AML-193 (cell line): ENCODE measurements at regions not wholly inside any gene's neighbourhood (a gene's known extent, or its start where the extent isn't known, plus 50 kb on each side); places are given as distances from the start of the nearest gene placed in this dataset.
"Not testable (repeated sequence)": the region's sequence is repeated elsewhere in the genome, so short reads cannot be mapped to it uniquely, and the experiment has no call there.

Experiments
- DNase-seq, 2 experiments: peaks; one replicate each; lab custom pipeline; 2025; lab: John Stamatoyannopoulos, UW

DNA sequence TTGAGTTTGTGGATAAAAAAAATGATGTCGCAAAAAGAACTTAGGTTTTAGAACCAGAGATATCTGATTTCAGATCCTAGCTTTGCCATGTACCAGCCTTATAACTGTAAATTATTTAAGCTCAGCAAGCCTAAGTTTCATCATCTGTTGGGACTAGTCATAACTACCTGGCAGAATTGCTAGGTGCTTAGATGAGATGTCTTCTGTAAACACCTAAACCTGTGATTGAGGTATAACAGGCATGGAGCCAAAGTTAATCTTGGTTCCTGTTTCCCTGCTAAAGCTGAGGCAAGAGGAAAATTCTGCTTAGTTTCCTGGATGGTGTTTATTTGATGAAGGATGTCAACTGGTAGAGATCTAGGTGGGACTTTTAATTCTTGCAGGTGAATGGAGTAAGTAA is 331.3 kb upstream of the RBMS3 start:
- no peak for DNase-seq

DNA sequence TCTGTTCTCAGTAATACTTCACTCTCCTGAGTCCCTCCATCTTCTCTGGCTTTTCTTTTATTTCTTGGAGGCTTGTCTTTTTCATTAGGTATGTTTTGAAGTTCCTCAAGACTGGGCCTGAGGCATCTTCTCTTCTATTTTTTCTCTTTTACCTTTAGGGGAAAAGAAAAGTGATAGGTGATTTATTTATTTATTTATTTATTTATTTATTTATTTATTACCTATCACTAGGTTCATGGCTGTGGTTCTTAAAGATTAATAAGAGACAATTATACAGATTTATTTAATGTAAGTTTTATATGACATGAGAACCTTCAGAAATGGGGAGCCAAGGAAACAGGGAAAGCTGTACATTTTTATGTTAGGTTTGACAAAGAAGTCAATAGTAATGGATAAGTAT is 330.3 kb upstream of the RBMS3 start:
- no peak for DNase-seq

DNA sequence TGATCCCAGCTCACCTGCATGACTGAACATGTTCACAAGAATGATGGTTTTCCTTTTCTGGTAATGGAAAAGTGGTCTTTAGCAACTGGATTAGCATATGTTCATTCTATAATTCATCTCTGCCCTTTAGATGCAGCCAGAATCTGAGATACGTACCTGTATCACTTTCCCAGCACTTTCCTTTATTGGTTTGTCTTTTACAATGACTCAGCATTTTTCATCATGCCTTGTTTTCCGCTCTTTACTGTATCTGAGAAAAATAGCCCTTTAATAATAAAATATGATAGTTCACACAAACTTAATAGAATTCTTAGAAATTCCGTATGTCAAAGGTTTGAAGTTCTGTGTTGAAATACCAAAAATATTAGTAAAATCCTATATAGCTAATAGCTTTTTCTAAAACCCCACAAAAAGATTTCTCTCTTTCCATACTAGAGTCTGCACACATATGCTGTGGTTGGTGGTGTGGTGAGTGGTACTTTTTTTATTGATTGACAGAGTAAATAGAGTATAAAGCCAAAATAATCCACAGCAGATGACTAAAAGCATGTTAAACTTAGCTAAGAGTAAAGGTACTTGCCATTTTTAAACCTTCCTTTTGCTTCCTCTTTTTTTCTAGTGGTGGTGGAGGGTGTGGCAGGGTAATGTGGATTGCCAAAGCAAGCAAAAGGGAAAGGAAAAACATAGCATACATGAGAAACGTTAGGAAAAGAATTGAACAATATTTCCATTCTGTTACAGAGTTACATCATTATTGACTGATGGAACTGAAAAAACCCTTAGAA is 328.9 kb upstream of the RBMS3 start:
- no peak for DNase-seq

DNA sequence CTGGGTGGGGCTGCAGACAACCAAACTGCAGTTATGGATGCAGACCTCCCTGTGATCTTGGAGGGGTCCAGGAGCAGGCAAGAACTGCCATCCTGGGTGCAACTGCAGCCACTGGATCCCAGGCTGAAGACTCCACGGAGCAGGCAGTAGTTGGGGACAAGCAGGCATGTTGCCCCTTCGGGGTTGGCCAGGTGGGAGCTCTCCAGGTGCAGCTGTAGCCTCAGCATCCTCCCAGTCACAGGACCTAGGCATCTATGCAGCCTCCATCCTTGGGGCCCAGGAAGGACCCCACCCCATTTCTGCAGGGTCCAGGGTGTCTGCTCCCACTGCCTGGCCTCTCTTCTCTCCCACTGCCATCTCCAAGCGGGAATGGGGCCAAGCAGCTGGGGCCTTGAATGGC is 322.2 kb upstream of the RBMS3 start:
- no peak for DNase-seq

DNA sequence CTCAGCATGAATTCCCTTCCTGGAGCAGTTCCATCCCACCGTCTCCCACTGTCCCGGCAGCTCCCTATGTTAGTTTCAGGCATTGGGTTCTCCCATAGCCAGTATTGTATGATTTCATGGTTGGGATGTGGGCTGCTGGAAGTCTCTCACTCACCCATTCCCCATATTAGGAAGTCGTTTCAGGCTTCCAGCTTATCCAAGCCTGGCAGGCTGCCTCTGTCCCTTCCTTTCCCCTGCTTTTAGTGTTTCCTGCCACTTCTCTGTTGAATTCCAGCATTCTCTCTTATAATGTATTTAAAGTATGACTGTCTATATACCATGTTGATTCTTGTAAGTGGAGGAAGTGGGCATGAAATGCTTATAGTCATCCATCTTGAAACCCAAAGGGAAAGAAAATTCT is 309.7 kb upstream of the RBMS3 start:
- no peak for DNase-seq

DNA sequence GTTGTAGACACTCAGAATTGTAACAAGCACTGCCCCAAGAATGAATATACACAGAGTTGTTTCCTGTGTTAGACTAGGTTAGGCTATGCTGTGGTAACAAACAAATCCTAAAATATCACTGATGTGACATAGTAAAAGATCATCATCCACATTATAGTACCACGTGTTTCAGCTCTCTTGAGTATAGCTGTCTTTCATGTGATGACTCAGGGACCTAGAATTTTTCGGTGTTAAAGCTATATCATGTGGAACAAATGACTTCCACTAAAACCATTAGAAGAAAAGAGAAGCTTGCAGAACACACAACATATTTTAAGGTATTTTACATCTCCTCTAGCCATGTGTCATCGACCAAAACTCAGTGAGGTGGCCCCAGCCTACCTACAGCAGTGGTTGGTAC is 307.9 kb upstream of the RBMS3 start:
- DNase-seq: no peak

DNA sequence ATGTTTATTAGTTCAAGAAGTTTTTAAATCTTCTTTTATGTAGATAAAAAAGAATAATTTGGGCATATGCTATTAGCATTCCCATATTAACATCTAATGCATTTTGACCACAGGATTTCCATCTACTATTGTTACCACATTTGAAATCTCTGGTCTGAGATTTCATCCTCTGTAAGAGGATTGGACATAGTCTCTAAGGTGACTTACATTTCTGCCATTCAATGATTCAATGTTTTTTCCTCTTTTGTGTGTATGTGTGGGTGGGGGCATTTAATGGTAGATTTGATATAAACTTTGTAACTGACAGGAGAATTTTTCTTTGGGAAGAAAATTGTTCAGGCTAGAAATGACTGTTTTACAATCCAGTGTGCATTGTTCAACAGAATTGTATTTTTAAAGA is 307.3 kb upstream of the RBMS3 start:
- DNase-seq: no peak

DNA sequence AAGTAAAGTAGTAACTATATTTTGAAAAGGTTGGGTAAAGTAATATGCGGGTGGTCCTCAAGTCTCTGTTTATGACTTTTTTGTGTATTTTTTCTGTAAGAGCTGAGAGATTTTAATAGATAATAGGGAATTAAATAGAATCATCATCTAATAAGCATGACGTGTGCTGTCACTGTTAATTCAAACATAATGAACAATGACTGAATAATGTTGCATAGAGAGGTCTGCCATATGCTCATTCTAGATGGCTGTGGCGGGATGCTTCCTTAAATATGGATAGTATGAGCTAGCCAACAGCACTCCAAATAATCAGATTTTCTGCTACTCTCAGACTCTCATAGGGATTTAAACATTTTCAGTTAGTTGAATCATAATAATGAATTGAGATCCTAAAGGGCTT is 302.8 kb upstream of the RBMS3 start:
- no peak for DNase-seq

DNA sequence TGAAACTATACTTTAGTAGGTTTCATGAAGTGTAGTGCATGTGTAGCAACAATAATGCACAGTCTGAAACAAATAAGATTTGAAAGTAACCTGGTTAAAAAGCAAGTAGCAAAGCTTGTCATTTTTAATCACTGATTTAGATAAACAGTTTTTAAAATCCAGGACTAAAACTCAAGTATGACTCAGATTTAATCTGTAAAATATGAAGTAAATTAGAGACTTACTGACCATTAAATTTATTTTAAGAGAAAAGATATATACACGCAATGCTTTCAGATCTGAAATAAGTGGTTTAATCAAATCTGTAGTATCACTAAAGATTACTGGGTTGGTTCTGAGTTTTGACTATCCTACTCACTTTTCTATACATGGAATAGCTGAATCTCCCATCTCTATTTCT is 300.7 kb upstream of the RBMS3 start:
- DNase-seq: no peak

DNA sequence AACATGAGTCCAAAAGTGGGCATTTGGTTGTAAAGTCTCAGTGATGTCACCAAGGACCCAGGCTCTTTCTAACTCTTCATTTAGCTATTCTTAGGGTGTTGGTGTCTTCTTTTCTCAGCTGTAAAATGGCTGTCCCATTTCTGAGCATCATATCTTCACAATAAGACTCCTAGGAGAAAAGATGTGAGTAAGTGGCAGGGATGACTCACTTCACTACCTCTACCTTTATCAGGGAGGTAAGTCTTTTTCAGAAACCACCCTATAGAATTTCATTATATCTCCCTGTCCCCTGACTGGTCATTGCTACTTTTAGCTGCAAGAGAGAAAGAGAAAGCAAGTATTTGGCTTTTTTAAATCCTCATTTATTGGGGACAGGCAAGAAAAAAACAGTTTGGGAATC is 300.2 kb upstream of the RBMS3 start:
- DNase-seq: no peak

DNA sequence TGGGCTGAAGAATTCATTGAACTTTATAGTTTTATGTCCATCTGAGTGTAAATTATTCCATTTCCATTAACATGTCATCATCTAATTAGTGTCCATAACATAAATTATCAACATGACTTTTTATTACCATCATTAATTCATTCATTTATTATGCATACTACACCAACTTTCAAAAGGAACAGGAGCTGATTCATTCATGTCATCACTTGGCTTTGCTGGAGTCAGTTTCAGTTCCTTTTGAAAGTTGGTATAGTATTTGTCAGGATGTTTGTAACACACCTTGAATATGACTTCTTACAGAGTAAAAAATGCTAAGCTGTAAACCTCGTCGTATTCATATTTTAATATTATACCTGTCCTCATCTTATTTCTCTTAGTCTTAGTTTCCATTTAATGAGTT is 298.0 kb upstream of the RBMS3 start:
- DNase-seq: no peak

DNA sequence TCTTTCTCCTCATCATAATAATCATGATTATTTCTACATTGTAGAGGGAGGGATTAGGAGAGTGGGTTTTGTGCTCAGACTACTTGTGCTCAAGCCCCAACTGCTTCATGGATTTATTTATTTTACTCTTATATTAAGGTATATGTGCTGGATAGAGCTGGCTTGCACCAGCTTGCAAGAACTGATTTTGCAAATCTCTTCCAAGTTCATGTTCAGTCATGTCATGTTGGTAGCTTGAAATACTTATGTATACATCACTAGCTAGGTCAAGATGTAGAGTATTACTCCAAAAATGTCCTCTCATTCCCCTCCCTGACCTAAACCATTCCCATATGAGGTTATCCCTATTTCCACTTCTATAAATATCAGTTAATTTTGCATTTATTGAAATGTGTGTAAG is 293.9 kb upstream of the RBMS3 start:
- DNase-seq: no peak

DNA sequence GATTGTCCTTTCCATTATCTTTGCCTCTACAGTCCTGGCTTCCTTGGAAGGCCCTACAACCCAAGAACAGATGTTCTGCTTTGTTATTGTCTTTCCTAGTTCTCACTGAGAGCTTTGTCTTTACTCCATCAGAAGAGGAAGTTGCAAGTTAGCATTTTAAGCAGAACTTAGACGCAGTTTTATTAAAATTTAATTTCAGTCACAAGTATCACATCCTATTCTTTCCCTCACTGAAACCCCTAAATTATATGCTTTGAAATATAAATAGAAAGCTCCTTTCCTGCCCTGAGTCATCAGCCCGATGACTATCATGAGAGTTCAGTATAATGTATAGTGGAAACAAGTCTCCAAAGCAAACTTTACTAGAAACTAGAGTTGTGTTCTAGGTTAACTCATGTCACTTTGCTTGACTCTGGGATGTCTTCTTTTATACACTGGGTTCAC is 291.2 kb upstream of the RBMS3 start:
- DNase-seq: no peak

DNA sequence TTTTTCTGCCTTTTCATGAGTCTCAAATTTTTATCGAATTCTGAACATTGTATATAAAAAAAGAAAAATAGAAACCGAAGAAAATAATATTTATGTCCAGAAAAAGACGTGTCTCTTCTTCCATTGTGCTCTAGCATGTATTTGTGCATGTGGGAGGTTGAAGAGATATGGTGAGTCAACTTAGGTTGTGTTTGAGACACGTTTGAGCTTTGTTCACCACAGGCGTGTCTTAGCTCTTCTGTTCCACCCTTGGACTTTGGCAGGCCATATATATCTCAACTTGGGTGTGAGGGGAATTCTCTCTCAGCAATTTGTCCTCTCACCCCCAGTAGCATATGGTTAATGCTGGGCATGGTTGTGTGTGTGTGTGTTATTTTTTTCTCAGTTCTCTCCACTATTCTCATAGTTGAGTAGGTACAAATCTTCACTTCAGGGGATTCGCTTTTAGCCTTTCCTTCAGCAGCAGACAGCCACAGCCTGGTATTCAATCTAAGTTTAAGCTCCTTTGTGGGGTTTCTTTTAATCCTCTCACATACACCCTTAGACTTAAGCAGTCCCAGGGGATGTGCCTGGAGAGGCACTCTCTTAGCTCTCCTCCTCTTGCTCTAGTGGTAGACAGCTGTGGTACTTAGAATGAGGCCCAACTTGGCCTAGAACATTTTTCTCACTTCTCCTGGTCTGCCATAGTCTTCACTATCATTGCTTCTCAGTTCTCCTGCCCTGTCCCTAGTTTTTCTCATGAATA is 286.5 kb upstream of the RBMS3 start:
- DNase-seq: no peak

DNA sequence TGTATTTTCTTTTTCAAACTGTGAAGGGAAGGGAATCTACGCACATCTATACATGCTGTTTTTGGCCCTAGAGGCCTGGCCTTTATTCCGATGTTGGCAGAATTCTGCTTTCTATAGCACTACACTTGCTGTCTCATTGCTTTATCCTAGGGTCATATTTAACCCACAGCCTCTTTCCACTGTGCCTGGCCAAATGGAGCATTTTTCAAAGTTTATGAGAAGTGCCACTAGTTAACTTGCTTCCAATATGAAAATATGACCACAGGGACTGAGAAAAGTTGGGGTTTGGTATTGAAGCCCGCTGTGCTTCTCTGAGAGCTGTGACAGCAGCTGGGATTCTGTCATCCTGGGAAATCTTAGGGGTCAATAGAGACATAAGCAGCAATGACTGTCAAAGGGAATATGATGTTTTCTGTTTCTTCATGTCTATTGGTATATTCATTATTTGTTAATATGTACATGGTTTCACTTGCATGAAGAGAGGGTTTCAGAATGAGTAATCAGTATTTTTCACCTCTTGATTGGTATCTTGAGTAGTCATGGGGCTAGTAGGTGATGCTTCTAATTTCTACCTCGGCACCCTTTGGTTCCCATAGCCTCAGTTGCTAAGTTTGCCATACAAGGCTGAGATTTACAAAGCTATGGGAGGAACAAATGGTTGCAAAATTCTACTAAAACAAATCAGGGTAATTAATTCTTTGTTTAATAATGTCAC is 275.8 kb upstream of the RBMS3 start:
- no peak for DNase-seq

DNA sequence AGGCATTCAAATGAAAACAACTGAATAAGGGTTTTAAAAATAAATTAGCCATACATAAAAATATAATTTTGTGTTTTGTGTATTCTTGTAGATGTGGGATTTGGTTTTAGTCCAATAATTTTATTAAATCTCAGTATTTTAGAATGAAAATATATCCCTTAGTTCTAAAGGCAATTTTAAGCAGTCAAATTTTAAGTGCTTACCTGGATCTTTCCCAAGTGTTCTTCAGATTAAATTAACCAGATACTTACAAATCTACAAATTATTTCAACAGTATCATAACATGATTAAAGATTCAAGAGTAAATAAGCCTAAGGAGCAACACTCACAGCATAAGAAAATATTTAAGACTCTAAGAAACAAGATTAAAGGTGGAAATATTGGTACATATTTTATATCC is 275.0 kb upstream of the RBMS3 start:
- DNase-seq: no peak

DNA sequence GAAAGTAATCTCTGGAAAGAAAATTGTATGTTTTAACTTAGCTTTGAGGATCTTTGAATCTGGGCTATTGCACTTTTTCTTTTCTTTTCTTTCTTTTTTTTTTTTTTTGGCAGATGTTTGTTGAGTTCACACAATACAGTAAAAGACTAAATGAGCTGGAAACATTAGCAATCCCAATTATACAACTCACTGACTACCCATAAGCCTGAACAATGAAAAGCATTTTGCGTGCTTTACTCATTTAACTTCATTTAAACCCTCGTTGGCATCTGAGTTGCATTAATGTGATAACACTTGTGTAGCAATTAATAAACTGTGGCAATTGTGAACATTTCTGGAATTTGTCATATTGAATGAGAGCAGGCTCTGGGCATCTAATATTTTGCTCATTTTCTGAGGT is 269.4 kb upstream of the RBMS3 start:
- no peak for DNase-seq

DNA sequence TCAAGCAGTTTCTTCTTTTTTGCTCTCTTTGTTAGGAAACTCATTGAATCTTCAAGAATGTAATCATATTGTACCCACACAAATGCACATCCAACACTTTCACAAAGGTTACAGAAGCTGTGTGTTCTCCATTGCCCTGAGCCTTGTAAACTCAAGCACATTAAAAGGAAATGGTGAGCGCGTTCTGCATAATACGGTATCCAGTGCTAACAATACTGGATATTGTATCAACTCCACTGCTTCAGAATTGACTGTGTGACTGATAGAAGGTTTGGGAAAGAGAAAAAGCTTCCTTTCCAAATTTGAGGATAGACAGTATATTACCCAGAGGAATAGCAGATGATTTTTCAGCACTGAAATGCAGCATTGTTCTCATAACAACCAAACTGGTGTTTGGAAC is 268.9 kb upstream of the RBMS3 start:
- no peak for DNase-seq

DNA sequence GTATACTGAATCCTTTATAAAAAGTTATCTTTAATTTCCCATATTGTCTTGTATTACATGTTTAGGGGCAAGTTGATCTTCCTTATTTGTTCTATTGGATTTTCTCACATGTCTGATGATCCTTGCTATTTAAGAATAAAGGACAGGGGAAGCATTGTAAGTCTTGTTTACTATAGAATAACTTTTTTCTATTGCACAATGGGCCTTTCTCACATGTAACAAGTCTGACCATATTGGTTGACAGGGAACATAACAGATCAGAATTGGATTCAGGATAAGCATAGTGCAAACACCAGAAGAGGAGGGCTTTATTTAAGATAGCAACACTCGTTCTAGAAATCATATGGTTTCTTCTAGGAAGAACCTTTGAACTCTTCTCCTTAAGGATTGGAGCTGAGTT is 257.9 kb upstream of the RBMS3 start:
- no peak for DNase-seq

DNA sequence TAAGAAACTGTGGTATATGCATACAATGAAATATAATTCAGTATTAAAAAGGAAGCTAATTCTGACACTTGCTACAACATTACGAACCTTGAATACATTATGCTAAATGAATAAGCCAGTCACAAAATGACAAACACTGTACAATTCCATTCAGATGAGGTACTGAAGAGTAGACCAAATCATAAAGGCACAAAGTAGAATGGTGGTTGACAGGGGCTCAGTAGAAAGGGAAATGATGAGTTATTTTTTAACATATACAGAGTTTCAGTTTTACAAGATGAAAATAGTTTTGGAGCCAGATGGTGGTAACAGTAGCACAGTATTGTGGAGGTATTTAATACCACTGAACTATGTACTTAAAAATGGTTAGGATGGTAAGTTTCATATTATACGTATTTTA is 254.6 kb upstream of the RBMS3 start:
- no peak for DNase-seq

DNA sequence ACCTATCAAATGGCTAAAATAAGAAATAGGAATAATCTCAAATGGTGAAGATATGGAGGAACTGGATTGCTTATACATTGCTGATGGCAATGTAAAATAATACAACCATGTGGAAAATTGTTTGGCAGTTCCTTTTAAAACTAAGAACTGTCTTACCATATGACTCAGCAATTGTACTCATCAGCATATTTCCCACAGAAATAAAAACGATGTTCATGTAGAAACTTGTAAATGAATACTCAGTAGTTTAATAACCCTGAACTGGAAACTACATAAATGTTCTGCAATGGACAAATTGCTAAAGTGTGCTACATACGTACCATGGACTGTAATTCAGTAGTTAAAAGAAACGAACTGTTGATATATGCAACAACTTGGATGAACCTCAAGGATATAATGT is 253.9 kb upstream of the RBMS3 start:
- no peak for DNase-seq

DNA sequence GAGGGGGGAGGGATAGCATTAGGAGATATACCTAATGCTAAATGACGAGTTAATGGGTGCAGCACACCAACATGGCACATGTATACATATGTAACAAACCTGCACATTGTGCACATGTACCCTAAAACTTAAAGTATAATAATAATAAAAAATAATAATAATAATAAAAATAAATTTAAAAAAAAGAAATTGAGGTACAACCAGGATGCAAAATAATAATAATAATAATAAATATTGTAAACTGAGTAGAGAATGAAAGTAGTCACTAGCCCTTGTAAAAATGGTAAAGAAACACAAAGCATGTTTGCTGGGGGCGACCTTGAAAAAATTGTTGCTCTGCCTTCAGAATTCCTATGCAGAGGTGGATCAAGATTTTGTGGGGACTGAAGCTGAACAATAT is 249.7 kb upstream of the RBMS3 start:
- DNase-seq: not testable (repeated sequence)

DNA sequence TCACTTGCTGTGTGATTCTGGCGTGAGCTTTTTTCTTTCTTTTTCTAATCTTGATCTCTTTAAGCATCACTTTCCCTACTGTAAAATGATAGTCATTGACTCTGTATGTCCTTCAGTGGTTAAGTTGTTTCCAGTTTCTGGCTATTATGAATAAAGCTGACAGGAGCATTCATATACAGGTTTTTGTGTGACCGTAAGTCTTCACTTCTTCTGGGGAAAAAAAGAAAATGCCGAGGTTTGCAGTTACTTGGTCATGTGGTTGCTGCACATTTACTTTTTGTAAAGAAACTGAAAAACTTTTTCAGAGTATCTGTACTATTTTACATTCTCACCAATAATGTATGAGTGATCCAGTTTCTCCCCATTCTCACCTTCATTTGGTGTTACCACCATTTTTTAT is 247.4 kb upstream of the RBMS3 start:
- DNase-seq: no peak
